C1 segment of cervical spinal cord (tissue), 14 donors: ENCODE measurements at regions not wholly inside any gene's neighbourhood (a gene's known extent, or its start where the extent isn't known, plus 50 kb on each side); places are given as distances from the start of the nearest gene placed in this dataset.

Source experiments
- DNase-seq, 14 donors: peaks; one replicate each; lab custom pipeline; 2025; lab: John Stamatoyannopoulos, UW

GRCh38 chr11:69968396-69969347 lies 109.4 kb upstream of the ANO1 start:
- no peak for DNase-seq

- no peak for DNase-seq
These were observed 108.0 kb upstream of the ANO1 start for GRCh38 chr11:69969890-69970784.

- DNase-seq = no peak
These were observed 107.2 kb upstream of the ANO1 start for GRCh38 chr11:69970785-69971535.

- no peak for DNase-seq
These were observed 106.4 kb upstream of the ANO1 start for GRCh38 chr11:69971741-69972140.

- DNase-seq = no peak
These were observed 105.7 kb upstream of the ANO1 start for GRCh38 chr11:69972351-69972802.

GRCh38 chr11:69974528-69974927 lies 103.6 kb upstream of the ANO1 start:
- no peak for DNase-seq

- no peak for DNase-seq
These were observed 102.3 kb upstream of the ANO1 start for GRCh38 chr11:69975822-69976221.

- DNase-seq = no peak
These were observed 101.3 kb upstream of the ANO1 start for GRCh38 chr11:69976794-69977193.

GRCh38 chr11:69977951-69978350 lies 100.2 kb upstream of the ANO1 start:
- DNase-seq = no peak

GRCh38 chr11:69978841-69979614 lies 99.1 kb upstream of the ANO1 start:
- DNase-seq = no peak

GRCh38 chr11:69979632-69980031 lies 98.5 kb upstream of the ANO1 start:
- DNase-seq = no peak

- DNase-seq = no peak
These were observed 96.9 kb upstream of the ANO1 start for GRCh38 chr11:69981119-69981784.

GRCh38 chr11:69982690-69983570 lies 95.2 kb upstream of the ANO1 start:
- no peak for DNase-seq

- no peak for DNase-seq
These were observed 94.6 kb upstream of the ANO1 start for GRCh38 chr11:69983571-69983877.

GRCh38 chr11:69983897-69984438 lies 94.1 kb upstream of the ANO1 start:
- no peak for DNase-seq

- no peak for DNase-seq
These were observed 93.5 kb upstream of the ANO1 start for GRCh38 chr11:69984457-69985261.

GRCh38 chr11:69985331-69985640 lies 92.8 kb upstream of the ANO1 start:
- no peak for DNase-seq

GRCh38 chr11:69985641-69986439 lies 92.3 kb upstream of the ANO1 start:
- DNase-seq = no peak
